NCI-H1417 (cell line): ENCODE measurements at regions not wholly inside any gene's neighbourhood (a gene's known extent, or its start where the extent isn't known, plus 50 kb on each side); places are given as distances from the start of the nearest gene placed in this dataset.

ENCODE experiments used
- DNase-seq, 3 experiments: peaks; one replicate each; lab custom pipeline; 2025; lab: John Stamatoyannopoulos, UW

GRCh38 chr12:113658006-113658655 is 186.5 kb upstream of the LHX5 start:
- DNase-seq: peak in 1 of 3 experiments; percentile 21

GRCh38 chr12:113655919-113656318 is 184.2 kb upstream of the LHX5 start:
- no peak for DNase-seq

GRCh38 chr12:113655479-113655878 is 183.8 kb upstream of the LHX5 start:
- no peak for DNase-seq

GRCh38 chr12:113651662-113652061 is 180.0 kb upstream of the LHX5 start:
- no peak for DNase-seq

GRCh38 chr12:113650476-113650875 is 178.8 kb upstream of the LHX5 start:
- DNase-seq: no peak

GRCh38 chr12:113649256-113649830 is 177.7 kb upstream of the LHX5 start:
- DNase-seq: peak in 1 of 3 experiments; percentile 54

GRCh38 chr12:113647048-113647447 is 175.4 kb upstream of the LHX5 start:
- peak in 2 of 3 experiments; percentile 57 to 61 for DNase-seq

- peak in 2 of 3 experiments; percentile 36 to 64 for DNase-seq
Observed at GRCh38 chr12:113645603-113646002, 173.9 kb upstream of the LHX5 start.

- no peak for DNase-seq
Observed at GRCh38 chr12:113645183-113645582, 173.5 kb upstream of the LHX5 start.

GRCh38 chr12:113643177-113643974 is 171.7 kb upstream of the LHX5 start:
- DNase-seq: peak in 2 of 3 experiments; percentile 70 to 89

GRCh38 chr12:113642672-113643071 is 171.0 kb upstream of the LHX5 start:
- no peak for DNase-seq

- no peak for DNase-seq
Observed at GRCh38 chr12:113642216-113642615, 170.5 kb upstream of the LHX5 start.

GRCh38 chr12:113641426-113642030 is 169.9 kb upstream of the LHX5 start:
- DNase-seq: no peak

- DNase-seq: no peak
Observed at GRCh38 chr12:113640837-113641236, 169.2 kb upstream of the LHX5 start.

- no peak for DNase-seq
Observed at GRCh38 chr12:113639474-113639873, 167.8 kb upstream of the LHX5 start.

- peak in 1 of 3 experiments; percentile 25 for DNase-seq
Observed at GRCh38 chr12:113638460-113638775, 166.7 kb upstream of the LHX5 start.

- DNase-seq: peak in 2 of 3 experiments; percentile 47 to 68
Observed at GRCh38 chr12:113634982-113635381, 163.3 kb upstream of the LHX5 start.

GRCh38 chr12:113634474-113634873 is 162.8 kb upstream of the LHX5 start:
- DNase-seq: peak in 2 of 3 experiments; percentile 51 to 84

GRCh38 chr12:113633678-113634332 is 162.1 kb upstream of the LHX5 start:
- peak in 1 of 3 experiments; percentile 45 for DNase-seq

GRCh38 chr12:113630625-113631024 is 159.0 kb upstream of the LHX5 start:
- no peak for DNase-seq

- no peak for DNase-seq
Observed at GRCh38 chr12:113625499-113625898, 153.8 kb upstream of the LHX5 start.

- DNase-seq: no peak
Observed at GRCh38 chr12:113622410-113622809, 150.7 kb upstream of the LHX5 start.
